T-helper 2 cell treated with Interferon-gamma antibody and Interleukin-4, amounts not matched to agents 100 ng/mL and 5 ng/mL, for 36 hours (primary cell): ENCODE measurements at regions not wholly inside any gene's neighbourhood (a gene's known extent, or its start where the extent isn't known, plus 50 kb on each side); places are given as distances from the start of the nearest gene placed in this dataset.
"Not testable (repeated sequence)": the region's sequence is repeated elsewhere in the genome, so short reads cannot be mapped to it uniquely, and the experiment has no call there.

ENCODE experiments used
- intact Hi-C: fragments of 100-400 bp; cut with micrococcal nuclease; formaldehyde crosslinking; loops from one replicate; pipeline ENCODE4 v1.15.1; 2023

GRCh38 chr1:223018534-223018933, 124.5 kb downstream of the TLR5 start:
- intact Hi-C loops: no loop called here

GRCh38 chr1:223019256-223019655, 123.8 kb downstream of the TLR5 start:
- intact Hi-C loops: no loop called here

GRCh38 chr1:223020770-223021169, 122.3 kb downstream of the TLR5 start:
- intact Hi-C loops: no loop called here

GRCh38 chr1:223022641-223023473, 120.2 kb downstream of the TLR5 start:
- intact Hi-C loops: no loop called here

GRCh38 chr1:223023863-223024262, 119.2 kb downstream of the TLR5 start:
- intact Hi-C loops: no loop called here

GRCh38 chr1:223024486-223024885, 118.6 kb downstream of the TLR5 start:
- intact Hi-C loops: not testable (repeated sequence)

- intact Hi-C loops: not testable (repeated sequence)
Observed at GRCh38 chr1:223025190-223025734, 117.8 kb downstream of the TLR5 start.

GRCh38 chr1:223026639-223027038, 116.4 kb downstream of the TLR5 start:
- intact Hi-C loops: not testable (repeated sequence)

- intact Hi-C loops: loop anchor here (2.0 kb wide), 1 partner anchor 23 kb away; no protein-coding TSS in a partner anchor
Observed at GRCh38 chr1:223029985-223030769, 112.9 kb downstream of the TLR5 start.

- intact Hi-C loops: no loop called here
Observed at GRCh38 chr1:223030871-223031400, 112.1 kb downstream of the TLR5 start.

GRCh38 chr1:223031733-223032601, 111.1 kb downstream of the TLR5 start:
- intact Hi-C loops: no loop called here

GRCh38 chr1:223033658-223034057, 109.4 kb downstream of the TLR5 start:
- intact Hi-C loops: no loop called here

- intact Hi-C loops: no loop called here
Observed at GRCh38 chr1:223034270-223034798, 108.7 kb downstream of the TLR5 start.

GRCh38 chr1:223035724-223036478, 107.1 kb downstream of the TLR5 start:
- intact Hi-C loops: no loop called here

- intact Hi-C loops: no loop called here
Observed at GRCh38 chr1:223036479-223036845, 106.6 kb downstream of the TLR5 start.

GRCh38 chr1:223037845-223038244, 105.2 kb downstream of the TLR5 start:
- intact Hi-C loops: no loop called here

- intact Hi-C loops: no loop called here
Observed at GRCh38 chr1:223038288-223039006, 104.6 kb downstream of the TLR5 start.

- intact Hi-C loops: no loop called here
Observed at GRCh38 chr1:223039990-223040389, 103.1 kb downstream of the TLR5 start.

GRCh38 chr1:223041481-223041880, 101.6 kb downstream of the TLR5 start:
- intact Hi-C loops: no loop called here
